NOMO-1 treated with dmso at 0.1 percent for 144 hours (cell line): ENCODE measurements at regions not wholly inside any gene's neighbourhood (a gene's known extent, or its start where the extent isn't known, plus 50 kb on each side); places are given as distances from the start of the nearest gene placed in this dataset.

Experiments used
- DNase-seq: peaks from one replicate; lab custom pipeline; 2025; ENCODE audit not compliant: unreplicated experiment; lab: John Stamatoyannopoulos, UW

DNA sequence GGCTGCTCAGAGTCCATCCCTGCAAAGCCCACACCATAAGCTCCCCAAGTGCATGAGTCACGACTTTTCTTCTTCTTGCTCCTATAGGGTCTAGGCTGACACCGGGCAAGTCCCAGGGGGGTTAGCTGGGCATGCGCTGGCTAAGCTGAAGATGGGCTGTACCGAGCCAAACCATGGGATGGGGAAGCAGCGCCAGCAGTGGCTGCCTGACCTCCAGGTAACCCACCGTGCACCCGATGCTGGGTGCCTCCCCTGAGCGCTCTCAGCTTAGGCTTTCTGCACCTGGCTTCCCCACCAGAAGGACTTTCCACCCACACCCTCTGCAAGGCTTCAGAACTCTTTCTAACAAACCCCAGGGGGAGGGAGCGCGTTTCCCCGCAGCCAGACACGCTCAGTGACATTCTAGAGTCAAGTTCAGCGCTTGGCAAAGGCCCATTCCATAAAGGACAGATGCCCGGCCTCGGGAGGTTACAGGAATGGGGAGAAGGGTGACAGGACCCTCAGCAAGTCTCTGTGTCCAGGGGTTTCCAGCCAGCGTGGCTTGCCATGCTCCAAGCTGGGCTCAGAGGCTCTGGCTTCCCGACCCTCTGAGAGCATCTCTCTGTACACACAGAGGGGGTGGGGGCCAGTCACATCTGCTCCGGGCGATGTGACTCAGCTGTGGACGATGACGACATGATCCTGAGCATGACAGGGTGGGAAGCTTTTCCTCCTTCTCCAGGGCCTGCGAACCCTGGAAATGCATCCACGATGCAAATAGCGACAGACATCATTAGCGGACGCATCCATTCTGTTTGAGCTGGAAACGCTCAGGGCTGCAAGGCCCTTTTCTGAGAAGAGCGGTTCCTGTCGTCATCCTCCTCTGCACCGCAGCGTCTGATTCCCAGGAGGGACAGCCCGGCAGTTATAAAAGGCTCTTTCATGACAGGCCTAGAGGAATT, 107.8 kb downstream of the SIK1 start:
- DNase-seq, result no peak

DNA sequence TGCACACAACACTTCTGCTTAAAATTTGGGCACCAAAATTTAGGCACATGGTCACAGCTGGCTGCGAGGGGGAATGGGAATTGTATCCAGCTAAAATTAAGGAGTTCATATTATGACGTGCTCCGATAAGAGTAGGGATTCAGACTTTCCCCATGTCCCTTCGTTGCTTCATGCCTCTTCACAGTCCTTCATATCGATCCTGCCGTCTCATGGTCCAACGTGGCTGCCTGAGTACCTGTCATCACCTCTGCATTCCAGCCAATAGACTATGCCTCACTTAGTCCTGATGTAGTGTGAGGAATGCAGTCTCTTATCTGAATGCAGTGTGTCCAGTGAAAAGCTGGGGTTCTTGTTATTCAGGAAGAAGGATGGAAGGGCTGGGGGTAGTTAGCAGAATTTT, 108.6 kb downstream of the SIK1 start:
- no peak for DNase-seq

DNA sequence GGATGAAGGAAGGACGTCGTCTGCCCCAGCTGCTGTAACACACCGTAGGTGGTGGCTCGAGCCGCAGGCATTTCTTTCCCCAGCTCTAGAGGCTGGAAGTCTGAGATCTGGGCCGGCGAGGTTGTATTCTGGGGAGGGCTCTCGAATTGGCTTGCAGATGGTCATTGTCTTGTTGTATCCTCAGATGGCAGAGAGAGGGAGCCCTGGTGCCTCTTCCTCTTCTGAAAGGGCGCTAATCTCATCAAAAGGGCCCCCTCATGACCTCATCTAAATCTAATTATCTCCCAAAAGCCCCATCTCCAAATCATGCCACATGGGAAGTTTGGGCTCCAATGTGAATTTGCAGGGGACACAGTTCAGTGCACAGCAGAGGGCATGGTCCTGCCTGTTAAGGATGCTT, 109.0 kb downstream of the SIK1 start:
- no peak for DNase-seq

DNA sequence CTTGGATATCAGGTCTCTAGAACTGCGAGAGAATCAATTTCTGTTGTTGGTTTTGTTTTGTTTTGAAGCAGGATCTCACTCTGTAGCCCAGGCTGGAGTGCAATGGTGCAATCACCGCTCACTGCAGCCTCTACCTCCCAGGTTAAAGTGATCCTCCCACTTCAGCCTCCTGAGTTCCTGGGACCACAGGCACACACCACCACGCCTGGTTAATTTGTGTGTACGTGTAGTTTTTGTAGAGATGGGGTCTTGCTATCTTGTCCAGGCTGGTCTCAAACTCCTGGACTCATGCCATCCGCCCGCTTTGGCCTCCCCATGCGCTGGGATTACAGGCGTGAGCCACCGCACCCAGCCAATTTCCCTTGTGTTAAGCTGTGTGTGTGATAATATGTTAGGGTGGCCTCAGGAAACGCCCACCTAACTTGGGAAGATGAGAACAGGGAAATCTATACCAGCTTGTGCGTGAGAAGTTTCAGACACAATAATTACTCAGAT, 109.6 kb downstream of the SIK1 start:
- no peak for DNase-seq

GRCh38 chr21:43316156-43316845, 110.6 kb downstream of the SIK1 start:
- DNase-seq, result no peak

DNA sequence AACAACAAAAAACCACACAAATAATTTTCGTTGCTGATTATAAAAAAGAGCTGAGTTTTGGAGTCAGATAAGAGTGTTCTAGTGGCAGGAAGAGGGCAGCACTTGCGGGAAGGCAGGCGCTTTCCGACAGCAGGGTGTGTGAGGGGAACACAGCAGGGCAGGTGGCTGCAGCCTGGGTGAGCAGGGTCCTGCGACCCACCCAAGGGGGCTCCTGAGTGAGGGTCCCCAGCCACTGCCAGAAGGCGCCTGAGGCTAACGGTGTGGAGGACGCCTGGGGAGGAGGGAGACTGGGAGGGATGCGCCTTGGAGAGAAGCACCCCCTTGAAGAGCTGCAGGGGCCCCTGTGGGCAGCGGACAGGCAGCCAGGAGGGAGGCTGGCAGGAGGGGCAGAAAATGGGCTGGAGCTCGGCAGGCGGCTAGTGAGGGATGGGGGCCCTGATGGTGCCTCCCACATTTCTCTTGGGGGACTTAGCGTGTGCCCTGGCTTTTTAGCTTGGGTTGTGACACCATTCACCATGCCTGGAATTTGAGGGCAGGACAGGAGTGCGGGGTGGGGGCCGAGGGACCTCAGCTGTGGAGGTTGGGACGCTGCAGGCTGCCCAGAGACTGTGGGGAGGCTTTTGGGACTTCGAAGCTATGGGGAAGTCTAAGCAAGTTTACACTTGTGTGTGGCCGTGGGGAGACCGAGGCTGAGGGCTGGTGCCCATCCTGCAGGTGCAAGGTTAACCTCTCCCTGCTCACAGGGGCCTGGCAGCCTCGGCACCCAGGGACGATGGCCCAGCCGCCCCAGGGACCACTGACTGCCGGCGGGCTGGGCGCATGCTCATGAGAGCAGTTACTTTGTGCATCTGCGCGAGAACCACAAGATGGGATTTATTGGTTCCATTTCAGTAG, 111.4 kb downstream of the SIK1 start:
- no peak for DNase-seq

GRCh38 chr21:43313939-43314405, 113.0 kb downstream of the SIK1 start:
- DNase-seq, result no peak

- DNase-seq, result no peak
Measured at GRCh38 chr21:43313221-43313938, 113.6 kb downstream of the SIK1 start.

- DNase-seq, result no peak
Measured at GRCh38 chr21:43312751-43313169, 114.2 kb downstream of the SIK1 start.

DNA sequence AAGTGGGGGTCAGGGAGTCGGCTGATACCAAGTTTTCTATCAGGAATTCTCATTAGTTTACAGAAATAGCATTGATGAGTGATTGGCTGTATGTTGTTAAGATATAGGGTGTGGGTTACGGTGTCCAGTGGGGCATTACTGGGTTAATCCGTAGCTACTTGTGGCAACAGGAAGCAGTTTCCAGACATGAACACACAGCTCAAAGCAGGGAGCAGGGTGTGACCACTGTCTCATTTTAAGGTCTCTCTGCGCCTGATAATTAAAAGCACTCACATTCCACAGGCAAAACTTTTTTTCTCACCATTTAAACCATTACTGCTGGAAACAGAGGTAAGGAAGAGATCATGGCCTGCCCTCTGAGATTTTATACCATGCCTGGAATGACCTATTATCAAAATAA, 114.9 kb downstream of the SIK1 start:
- no peak for DNase-seq

DNA sequence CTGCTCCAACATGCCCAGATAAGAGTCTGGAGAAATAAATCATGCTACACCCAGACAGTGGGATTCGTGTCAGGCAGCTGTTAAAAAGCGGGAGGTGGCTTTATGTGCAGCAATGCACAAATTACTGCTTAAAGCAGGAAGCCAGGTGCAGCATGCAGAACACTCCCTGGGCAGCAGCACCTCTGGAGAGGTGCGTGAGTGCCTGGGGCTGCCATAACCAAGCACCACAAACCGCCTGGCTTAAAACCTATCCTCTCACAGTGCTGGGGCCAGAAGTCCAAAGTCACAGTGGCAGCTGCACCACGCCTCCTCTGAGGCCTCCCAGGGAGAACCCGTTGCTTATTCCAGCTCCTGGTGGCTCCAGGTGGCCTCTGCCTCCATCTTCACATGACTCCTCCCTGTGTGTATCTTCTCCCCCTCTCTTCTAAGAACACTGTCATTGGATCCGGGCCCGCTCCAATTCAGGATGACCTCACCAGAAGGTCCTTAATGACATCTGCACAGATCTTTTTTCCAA, 115.6 kb downstream of the SIK1 start:
- no peak for DNase-seq

DNA sequence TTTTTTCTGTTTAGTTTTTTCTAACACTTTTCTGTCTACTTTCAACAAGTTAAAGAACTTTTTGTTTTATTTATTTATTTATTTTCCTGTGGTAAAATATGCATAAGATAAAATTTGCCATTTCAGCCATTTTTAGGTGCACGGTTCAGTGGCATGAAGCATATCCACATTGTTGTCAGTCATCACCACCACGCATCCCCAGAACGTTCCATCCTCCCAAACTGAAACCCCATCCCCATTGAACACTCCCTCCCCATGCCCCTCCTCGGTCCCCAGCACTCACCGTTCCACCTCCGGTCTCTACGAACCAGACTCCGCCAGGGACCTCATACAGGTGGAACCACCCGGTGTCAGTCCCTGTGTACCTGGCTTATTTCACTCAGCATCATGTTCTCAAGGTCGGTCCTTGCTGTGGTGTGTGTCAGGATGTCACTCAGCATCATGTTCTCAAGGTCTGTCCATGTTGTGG, 118.1 kb downstream of the SIK1 start:
- no peak for DNase-seq

- no peak for DNase-seq
Measured at GRCh38 chr21:43308101-43308814, 118.7 kb downstream of the SIK1 start.

GRCh38 chr21:43307677-43308070, 119.3 kb downstream of the SIK1 start:
- no peak for DNase-seq

DNA sequence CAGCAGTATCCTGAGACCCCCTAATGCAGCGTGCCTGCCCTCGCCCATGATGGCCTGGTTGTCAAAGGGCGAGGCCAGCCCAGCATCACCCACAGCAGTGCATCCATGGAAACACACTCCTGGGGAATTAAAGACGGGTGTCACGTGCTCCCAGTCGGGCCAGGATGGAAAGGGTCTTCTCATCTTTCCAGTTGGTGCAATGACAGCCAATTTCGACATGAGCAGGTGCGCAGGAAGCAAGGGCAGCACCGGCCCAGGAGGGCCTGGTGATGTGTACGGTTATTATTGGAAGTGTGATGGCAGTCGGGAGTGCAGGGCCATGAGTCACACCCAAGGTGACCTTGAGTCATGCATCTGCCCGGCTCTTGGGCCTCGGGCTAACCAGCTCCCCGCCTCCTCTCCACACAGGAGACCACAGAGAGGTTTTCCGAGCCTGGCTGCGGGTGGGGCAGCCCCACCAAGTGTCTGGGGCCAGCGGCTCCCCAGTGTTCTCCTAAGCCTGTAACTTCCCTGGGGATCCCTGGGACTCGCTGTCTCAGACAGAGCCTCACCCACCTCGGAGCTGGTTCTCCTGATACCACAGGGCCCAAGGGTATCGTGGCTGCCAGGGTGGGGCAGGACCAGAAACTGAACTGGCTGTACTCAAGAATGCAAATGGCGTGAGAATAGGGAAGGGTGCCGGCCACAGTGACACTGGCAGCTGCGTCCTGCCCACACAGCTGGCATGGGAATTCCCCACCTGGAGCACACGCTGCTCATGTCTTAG, 119.8 kb downstream of the SIK1 start:
- DNase-seq, result no peak

GRCh38 chr21:43306391-43306790, 120.5 kb downstream of the SIK1 start:
- DNase-seq, result no peak

DNA sequence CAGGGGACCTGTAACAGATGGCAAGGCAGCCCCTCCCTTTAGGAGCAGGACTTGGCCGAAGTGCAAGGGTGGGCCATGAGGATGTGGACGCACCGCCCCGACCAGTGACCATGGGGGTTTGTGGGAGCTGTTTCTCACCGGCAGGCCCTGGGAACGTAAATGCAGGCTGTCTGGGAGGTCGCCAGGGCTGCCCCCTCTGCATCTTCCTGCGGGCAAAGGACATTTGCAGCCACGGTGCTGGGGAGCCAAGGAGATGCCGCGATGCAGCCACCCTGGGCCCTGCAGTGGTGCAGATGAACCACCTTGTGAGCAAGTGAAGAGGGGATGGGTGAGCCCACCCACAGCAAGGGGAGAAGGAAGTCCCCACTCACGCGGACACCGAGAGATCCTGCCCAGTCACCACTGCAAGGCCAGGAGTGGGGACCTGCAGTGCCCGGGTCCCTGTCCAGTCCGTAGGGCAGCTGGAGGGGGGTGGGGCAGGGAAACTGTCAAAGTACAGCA, 121.1 kb downstream of the SIK1 start:
- no peak for DNase-seq

GRCh38 chr21:43305336-43305665, 121.6 kb downstream of the SIK1 start:
- DNase-seq, result no peak
